GM12878 (cell line): ENCODE measurements at regions not wholly inside any gene's neighbourhood (a gene's known extent, or its start where the extent isn't known, plus 50 kb on each side); places are given as distances from the start of the nearest gene placed in this dataset.

ENCODE experiments used
- ATF3 ChIP-seq: IDR thresholded peaks from 2 replicates; pipeline ENCODE4 v1.6.1; 2011; ENCODE audit warnings: low read depth, mild to moderate bottlenecking, low read length, moderate library complexity, borderline replicate concordance; ENCODE audit errors: extremely low read depth
- CBX5 ChIP-seq: sonication (generic); IDR thresholded peaks from 2 replicates; pipeline ENCODE4 v1.6.1; 2016; ENCODE audit warnings: low read depth, moderate library complexity, mild to moderate bottlenecking, inconsistent platforms
- CTCF ChIP-seq, 3 experiments: IDR thresholded peaks in 2 of 3; conservative IDR thresholded peaks in 1 of 3; 2 replicates each; pipeline ENCODE4 v1.5.1; 2011; ENCODE audit warnings: low read depth in 3 of 3, low read length in 3 of 3, mild to moderate bottlenecking in 3 of 3, control low read depth in 2 of 3, moderate library complexity in 2 of 3, inconsistent platforms in 1 of 3, mixed read lengths in 1 of 3; ENCODE audit not compliant: control insufficient read depth in 2 of 3, insufficient read depth in 1 of 3; ENCODE audit errors: extremely low read depth in 1 of 3
- JUND ChIP-seq: IDR thresholded peaks from 2 replicates; pipeline ENCODE4 v1.6.1; 2012; ENCODE audit warnings: low read depth, mild to moderate bottlenecking, low read length, improper control_type of control experiment, moderate library complexity
- LARP7 ChIP-seq: fragments of 450-650 bp; IDR thresholded peaks from 2 replicates; pipeline ENCODE4 v1.6.1; 2017; ENCODE audit warnings: mild to moderate bottlenecking
- RBBP5 ChIP-seq: fragments of 200-600 bp; sonication (generic); conservative IDR thresholded peaks from 2 replicates; pipeline ENCODE4 v1.6.1; 2016
- REST ChIP-seq: IDR thresholded peaks from 2 replicates; pipeline ENCODE4 v1.6.1; 2012; ENCODE audit warnings: mild to moderate bottlenecking, low read depth, low read length
- RFX5 ChIP-seq: IDR thresholded peaks from 2 replicates; pipeline ENCODE4 v1.6.1; 2011; ENCODE audit warnings: low read depth, low read length, improper control_type of control experiment
- TAF1 ChIP-seq: IDR thresholded peaks from 2 replicates; pipeline ENCODE4 v1.6.1; 2011; ENCODE audit warnings: mild to moderate bottlenecking, low read depth, low read length, borderline replicate concordance
- TCF12 ChIP-seq: IDR thresholded peaks from 2 replicates; pipeline ENCODE4 v1.6.1; 2011; ENCODE audit warnings: low read depth, mild to moderate bottlenecking, low read length
- ZNF687 ChIP-seq: fragments of 450-650 bp; IDR thresholded peaks from 2 replicates; pipeline ENCODE4 v1.6.1; 2017; ENCODE audit warnings: mild to moderate bottlenecking, moderate library complexity
- ZSCAN29 ChIP-seq: fragments of 450-650 bp; IDR thresholded peaks from 2 replicates; pipeline ENCODE4 v1.6.1; 2017; ENCODE audit warnings: mild to moderate bottlenecking, moderate library complexity

- no peak for TF ChIP-seq CTCF (IDR thresholded peaks at IDR 0.05 in 2 of 3, conservative IDR thresholded peaks at IDR 0.05 in 1 of 3; ENCODE audit: control insufficient read depth in 2 of 3, extremely low read depth in 1 of 3, insufficient read depth in 1 of 3, low read depth in 3 of 3, low read length in 3 of 3)
- no peak for TF ChIP-seq ZSCAN29
- TF ChIP-seq REST, result no peak
- no peak for TF ChIP-seq ZNF687
- no peak for TF ChIP-seq ATF3
- TF ChIP-seq TAF1, result no peak
- no peak for TF ChIP-seq CBX5
- no peak for TF ChIP-seq RFX5
- no peak for TF ChIP-seq JUND
- no peak for TF ChIP-seq TCF12
- no peak for TF ChIP-seq LARP7
- no peak for TF ChIP-seq RBBP5
These were observed 162.3 kb upstream of the ADAMTS5 start for GRCh38 chr21:27129215-27129614.
